HG02571 (cell line): ENCODE measurements at regions not wholly inside any gene's neighbourhood (a gene's known extent, or its start where the extent isn't known, plus 50 kb on each side); places are given as distances from the start of the nearest gene placed in this dataset.

ENCODE experiments used
- ATAC-seq: cut with Tn5 transposase; IDR thresholded peaks from one replicate; pipeline ENCODE4 v1.9.1; 2021; ENCODE audit warnings: mild to moderate bottlenecking, moderate library complexity; ENCODE audit not compliant: unreplicated experiment

- ATAC-seq = no peak
Observed at GRCh38 chr7:12120632-12121031, 90.5 kb upstream of the TMEM106B start.

DNA sequence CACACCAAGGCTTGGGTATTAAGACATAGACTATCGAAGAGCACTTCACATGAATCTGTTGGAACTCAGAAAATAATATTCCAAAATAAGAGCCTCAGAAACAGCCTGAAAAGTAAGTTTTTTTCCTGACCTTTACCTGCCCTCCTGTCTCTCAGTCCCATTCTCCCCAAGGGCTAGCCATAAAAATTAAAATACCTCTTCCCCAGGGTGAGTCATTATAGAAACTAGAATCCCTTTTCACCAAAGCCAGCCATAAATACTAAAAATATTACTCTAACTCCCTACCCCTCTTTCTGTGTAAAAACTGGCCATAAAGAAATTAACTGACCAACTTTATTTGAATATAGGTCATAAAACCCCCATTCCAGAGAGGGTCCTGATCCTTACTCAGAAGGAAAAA lies 87.9 kb upstream of the TMEM106B start:
- ATAC-seq = no peak

- ATAC-seq = no peak
Observed at GRCh38 chr7:12124028-12124427, 87.1 kb upstream of the TMEM106B start.

DNA sequence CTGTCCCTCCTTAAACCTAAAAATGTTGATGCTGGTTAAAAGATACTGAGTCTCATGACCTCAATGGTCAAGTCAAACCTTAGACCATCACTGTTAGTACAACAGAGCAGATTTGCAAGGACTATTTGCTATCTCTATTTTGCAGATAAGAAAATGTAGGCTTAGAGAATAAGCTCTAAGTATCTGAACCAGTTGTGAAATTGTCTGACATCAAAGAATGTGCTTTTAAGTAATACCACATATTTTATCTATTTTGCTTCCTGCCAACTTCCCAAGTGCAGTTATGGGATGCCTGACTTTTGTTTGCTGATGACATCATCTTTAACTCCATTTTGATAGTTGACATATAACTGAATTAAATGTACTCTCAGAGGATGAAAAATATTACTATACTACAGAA lies 83.6 kb upstream of the TMEM106B start:
- no peak for ATAC-seq

DNA sequence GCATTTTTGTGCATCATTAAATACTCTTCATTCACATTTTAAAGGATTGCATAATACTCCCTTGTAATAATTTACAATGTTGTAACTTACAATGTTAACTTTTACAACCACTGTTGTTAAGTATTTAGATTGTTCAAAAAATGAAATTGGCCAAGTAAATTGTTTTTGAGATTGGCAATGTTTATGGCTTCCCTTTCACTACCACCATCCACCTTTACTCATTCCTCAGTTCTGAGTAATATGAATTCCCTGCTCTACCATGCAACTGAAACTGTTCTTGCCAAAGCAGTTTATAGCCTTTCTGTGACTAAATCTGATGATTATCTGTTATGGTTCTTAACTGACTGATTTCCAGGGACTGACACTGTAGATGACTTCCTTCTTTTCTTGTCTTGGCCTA lies 80.5 kb upstream of the TMEM106B start:
- no peak for ATAC-seq

DNA sequence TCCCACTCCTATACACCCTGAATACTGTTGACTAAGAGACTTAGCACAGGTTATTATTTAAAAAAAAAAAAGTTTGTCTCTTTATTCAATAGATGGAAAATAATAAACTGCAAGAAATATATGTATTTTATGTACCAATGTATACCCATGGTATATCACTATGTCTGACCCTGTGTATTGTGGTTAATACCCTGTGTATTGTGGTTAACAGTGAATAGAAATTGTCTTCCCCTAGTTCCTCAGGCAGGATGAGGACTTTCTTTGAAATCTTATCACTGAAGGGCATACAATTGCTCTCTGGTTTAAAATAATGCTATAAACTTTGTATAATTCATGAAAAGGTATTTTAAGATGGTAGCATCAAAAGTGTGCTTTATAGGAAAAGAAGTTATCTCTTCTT lies 80.0 kb upstream of the TMEM106B start:
- ATAC-seq = no peak

- no peak for ATAC-seq
Observed at GRCh38 chr7:12133865-12134264, 77.2 kb upstream of the TMEM106B start.

DNA sequence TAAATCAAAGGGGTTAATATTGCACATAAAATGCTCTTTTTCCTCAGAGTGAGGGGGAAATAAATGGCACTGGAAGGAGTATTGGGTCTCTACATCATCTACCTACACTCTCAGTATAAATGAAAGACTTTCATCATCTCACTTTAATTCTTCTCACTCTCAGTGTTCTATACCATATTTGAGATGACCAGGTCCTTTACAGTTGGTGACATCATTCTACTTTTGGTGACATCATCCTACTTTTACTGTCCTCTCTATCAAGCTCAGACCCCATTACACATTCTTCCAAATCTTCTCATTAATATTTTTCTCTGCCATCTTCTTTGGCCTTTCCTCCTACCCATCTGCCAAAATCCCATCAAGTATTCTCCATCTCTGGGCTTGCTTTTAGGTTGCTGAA lies 74.6 kb upstream of the TMEM106B start:
- no peak for ATAC-seq

DNA sequence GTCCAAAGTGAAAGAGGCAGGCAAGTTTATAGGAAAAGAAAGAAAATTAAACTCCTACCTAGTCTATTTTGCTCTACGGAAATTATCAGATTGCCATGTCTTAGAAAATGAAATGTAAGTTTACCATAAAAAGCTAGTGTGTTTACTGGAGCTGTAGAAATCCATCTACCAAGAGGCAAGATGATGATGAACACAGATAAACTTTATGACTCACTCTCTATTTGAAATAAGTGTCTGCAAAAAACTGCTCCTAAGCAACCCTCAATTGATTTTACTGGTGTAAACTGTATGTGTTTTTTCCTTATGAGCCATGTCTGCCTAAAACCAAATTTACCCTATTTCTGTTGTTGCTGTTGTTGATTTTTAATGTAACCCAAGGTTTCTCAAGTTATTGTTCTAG lies 73.8 kb upstream of the TMEM106B start:
- ATAC-seq = no peak

GRCh38 chr7:12138421-12138820 lies 72.7 kb upstream of the TMEM106B start:
- ATAC-seq = no peak

GRCh38 chr7:12139416-12139815 lies 71.7 kb upstream of the TMEM106B start:
- no peak for ATAC-seq

DNA sequence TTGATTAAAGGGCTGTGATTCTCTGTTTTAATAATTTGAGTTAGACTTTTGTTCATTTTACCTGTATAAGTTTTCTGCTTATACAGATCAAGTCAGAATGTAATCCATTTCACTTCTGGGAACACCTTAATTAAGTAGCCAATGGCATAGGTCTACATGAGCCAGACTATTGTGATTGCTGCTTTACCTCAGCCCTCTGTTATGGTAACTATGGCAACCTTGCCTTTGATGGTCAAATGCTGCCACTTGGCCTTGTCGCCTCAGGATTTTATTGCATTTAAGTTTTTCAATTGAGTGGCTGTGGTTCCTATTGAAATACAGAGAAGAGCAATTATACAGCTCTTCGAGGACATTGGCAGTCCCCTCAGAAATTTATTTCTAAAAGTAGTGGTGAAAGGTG lies 64.3 kb upstream of the TMEM106B start:
- no peak for ATAC-seq

DNA sequence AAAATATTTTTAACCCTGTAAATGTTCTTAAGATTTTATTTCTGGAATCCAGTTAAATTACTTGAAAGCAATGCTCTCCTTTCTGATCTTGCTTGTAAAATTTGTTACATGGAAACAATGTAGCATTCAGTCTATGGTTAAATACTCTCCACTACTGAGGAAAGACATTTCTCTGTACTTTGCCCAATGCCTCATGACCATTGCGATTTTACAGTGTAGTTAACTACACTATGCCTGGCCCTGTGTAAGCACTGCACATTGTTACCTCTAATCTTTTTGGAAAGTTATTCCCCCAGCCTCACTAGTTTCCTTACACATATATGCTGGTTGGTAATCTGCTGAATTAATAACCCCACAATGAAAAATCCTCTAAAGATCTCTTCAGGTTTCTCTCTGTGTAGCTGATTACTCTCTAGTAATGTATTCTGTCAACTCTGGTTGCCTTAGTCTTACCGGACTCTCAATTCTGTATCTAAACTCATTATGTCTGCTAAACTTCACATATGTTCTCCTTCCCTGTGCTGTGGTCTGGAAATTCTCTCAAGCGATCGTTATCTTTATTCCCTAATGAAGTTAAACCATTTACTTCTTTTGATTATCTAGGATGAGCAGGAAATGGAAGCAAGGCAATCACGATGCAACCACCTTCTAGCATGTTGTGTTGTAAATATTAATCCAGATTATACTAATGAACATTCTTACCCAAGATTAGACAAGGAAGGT lies 58.7 kb upstream of the TMEM106B start:
- ATAC-seq = no peak

DNA sequence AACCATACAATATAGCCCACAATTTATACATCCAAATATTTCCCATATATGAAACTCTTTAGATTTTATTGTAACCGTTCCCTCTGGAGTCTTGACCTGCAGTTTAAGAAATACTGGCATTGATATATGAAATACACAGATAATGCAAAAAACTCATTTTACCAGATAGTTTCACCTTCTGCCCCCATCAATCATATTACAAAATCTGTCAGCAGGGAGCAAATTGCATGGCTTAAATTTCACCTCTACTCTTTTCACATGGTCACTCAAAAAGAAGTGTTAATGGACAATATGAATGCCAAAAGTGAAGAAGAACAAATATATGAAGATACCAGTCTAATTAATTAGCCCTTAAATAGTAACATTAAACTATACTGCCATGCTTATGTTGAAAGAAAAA lies 57.0 kb upstream of the TMEM106B start:
- no peak for ATAC-seq

DNA sequence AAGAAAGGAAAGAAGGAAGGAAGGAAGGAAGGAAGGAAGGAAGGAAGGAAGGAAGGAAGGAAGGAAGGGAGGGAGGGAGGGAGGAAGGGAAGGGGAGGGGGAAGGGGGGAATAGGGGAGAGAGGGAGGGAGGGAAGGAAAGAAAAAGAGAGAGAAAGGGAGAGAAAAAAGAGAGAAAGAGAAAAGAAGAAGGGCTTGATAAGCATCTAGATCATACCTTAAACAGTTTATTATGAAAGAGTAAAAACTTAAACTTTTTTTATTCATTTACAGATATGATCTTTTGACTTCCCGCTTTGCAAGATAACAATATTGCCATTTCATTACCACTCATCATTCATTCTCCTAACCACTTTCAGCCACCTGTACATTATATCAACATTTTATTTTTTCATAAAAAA lies 53.6 kb upstream of the TMEM106B start:
- ATAC-seq = no peak

DNA sequence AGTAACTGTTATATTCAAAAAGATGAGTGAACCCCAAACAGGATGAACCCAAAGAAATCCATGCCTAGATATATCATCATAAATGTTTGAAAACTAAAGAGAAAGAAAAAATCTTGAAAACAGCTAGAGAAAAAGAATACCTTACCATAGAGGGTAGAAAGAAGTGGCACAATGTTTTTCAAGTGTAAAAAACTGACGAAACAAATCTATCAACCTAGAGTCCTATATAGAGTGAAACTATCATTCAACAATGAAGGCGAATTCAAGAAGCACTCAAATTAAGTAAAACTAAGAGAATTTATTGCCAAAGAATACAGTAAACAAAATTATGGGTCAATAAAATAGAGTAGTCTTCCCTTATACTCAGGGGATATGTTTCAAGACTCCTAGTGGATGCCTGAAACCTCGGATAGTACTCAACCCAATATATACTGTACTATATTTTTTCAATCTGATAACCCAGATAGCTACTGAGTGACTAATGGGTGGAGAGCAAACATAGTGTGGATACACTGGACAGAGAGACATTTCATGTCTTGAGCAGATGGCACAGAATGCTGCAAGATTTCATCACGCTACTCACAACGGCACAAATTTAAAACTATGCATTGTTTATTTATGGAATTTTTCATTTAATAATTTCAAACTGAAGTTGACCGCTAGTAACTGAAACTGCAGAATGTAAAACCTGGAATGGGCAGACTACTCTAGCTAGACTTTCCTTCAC lies 52.6 kb upstream of the TMEM106B start:
- no peak for ATAC-seq

DNA sequence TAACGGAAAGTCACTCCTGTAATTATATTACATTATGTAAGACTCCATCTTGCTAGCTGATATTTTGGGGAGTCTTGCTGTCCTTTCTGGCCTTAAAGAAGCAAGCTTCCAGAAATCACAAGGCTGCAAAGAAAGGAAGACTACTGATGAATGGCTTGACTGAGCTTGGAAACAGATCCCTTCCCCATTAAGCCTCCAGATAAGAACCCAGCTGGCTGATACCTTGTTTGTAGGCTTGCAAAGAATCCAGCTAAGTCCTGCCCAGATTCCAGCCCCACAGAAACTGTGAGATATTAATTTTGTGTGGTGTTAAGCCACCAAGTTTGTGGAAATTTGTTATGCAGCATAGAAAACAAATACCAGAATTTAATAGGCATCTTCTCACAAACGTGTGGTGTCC lies 49.9 kb upstream of the TMEM106B start:
- no peak for ATAC-seq
